Thymus (tissue), 11 donors: ENCODE measurements at regions not wholly inside any gene's neighbourhood (a gene's known extent, or its start where the extent isn't known, plus 50 kb on each side); places are given as distances from the start of the nearest gene placed in this dataset.

Experiments
- DNase-seq, 9 donors: peaks; one replicate each; pipeline ENCODE4 v3.0.0-alpha.2; 2013; ENCODE audit warnings: low spot score in 9 of 9, low read depth in 6 of 9, missing footprints in 1 of 9
- H3K27ac ChIP-seq, 2 donors: one replicate each; pipeline ENCODE4 v1.5.1; 2013; ENCODE audit warnings: control low read depth in 1 of 2, low read depth in 1 of 2, low read length in 1 of 2, mild to moderate bottlenecking in 1 of 2, moderate library complexity in 1 of 2
- H3K27me3 ChIP-seq, 2 donors: one replicate each; pipeline ENCODE4 v1.5.1; 2013; ENCODE audit warnings: low read length in 1 of 2; ENCODE audit not compliant: control insufficient read depth in 2 of 2, insufficient read depth in 1 of 2
- H3K36me3 ChIP-seq, 2 donors: one replicate each; pipeline ENCODE4 v1.5.1; 2013; ENCODE audit warnings: low read length in 1 of 2, mild to moderate bottlenecking in 1 of 2, moderate library complexity in 1 of 2; ENCODE audit not compliant: control insufficient read depth in 2 of 2, insufficient read depth in 2 of 2
- H3K4me1 ChIP-seq, 2 donors: one replicate each; pipeline ENCODE4 v1.5.1; 2013; ENCODE audit warnings: low read length in 2 of 2; ENCODE audit not compliant: control insufficient read depth in 2 of 2, insufficient read depth in 2 of 2
- H3K4me3 ChIP-seq, 2 donors: one replicate each; pipeline ENCODE4 v1.5.1; 2013; ENCODE audit warnings: low read length in 2 of 2, control low read depth in 1 of 2, mild to moderate bottlenecking in 1 of 2
- H3K9me3 ChIP-seq, 2 donors: one replicate each; pipeline ENCODE4 v1.5.1; 2013; ENCODE audit warnings: low read length in 1 of 2, mild to moderate bottlenecking in 1 of 2; ENCODE audit not compliant: control insufficient read depth in 2 of 2, insufficient read depth in 1 of 2
- WGBS: extraction: QIAGEN DNeasy Blood & Tissue Kit; methylation state at CpG from one replicate; pipeline ENCODE4 v1.1.7; 2013; 5-methylcytosine and 5-hydroxymethylcytosine counted together
- donor health status: healthy.

DNA sequence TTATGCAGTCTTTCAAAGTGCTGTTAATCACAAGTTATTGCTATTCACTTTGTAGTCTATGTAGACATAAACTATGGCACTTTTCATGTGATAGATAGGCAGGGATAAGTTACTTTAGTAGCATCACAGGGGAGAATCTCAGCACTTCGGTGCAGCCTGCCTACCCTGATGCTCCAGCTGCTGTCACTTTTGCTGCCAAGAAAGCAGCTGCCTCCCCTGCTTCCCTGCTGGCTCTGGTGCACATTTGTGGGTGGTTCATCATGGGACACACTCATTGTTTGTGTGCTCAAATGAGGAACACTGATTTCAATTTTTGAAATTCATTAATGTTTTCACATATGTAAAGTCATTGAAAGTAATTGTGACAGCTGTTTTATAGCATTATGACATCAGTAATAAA, 272.6 kb downstream of the S1PR1 start:
- no peaks in the 10 kb centered on the region for H3K27me3 ChIP-seq
- H3K27ac ChIP-seq, result no peak overlapping the region
- H3K36me3 ChIP-seq, result no peaks in the 10 kb centered on the region
- no peak for DNase-seq
- 93% methylated on average over 1 of the region's 1 CpG for WGBS
- H3K9me3 ChIP-seq, result no peaks in the 10 kb centered on the region
- no peak overlapping the region for H3K4me3 ChIP-seq
- no peaks in the 10 kb centered on the region for H3K4me1 ChIP-seq

DNA sequence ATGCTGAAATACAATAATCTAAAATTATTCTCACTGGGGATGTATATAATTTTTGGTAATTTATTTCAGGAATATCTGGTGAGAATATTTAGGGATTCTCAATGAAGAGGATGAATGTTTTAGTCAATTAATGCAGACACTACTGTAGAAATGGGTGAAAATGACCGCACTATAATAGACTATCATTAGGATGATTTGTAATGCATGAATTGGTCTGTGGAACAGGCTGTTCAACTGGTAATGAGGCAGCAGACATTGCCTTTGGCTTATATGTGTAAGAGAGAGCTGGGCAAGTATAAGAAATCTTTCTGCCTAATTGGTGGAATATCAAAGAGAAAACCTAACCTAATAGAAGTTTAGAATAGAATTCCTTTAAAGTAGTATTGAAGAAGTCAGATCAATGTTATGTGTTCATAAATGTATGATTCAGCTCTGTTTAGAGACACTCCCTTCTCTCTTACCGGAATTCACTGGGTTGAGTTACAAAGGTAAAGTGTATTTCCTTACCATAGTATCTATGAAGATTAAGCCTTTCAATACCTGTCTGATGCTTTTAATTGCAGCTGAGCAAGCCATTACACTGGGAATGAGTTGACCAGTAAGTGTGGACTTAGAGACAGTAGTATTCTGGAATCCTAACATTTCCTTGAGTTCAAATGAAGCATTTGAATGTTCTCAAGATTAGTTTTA, 274.5 kb downstream of the S1PR1 start:
- no peak overlapping the region for H3K27ac ChIP-seq

DNA sequence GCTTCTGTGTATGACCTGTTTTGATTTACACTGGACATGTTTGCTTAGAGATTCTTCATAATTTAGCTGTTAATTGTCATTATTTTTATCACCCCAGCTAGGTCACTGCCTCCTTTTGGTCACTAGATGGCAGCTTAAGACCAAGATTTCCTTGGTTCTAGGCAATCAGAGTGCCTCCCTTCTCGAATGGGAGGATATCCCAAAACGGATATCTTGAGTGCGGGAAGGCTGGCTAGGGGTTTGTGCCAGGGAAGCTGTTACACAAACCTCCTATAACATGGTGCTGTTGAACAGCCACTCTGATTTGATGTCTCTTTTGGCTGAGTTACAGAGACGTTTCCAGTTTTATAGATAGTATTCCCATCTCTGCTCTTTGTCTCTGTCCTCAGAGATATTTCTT, 283.5 kb downstream of the S1PR1 start:
- Histone ChIP-seq H3K27ac (no peak overlapping the region), H3K4me3 (no peak overlapping the region), H3K4me1 (peaks cover 4 to 6% of the 10 kb centered on the region in 2 donors), H3K36me3 (no peaks in the 10 kb centered on the region), H3K27me3 (no peaks in the 10 kb centered on the region), H3K9me3 (peaks cover 0 to 3% of the 10 kb centered on the region in 2 donors)
- peak in 7 of 9 donors; percentile 15 to 51 (median 25) for DNase-seq
- 17% methylated on average over 4 of the region's 4 CpGs for WGBS

More for the DNA sequence above, 274.5 kb downstream of the S1PR1 start:
- H3K4me1 ChIP-seq, result no peaks in the 10 kb centered on the region
- H3K36me3 ChIP-seq, result no peaks in the 10 kb centered on the region
- H3K9me3 ChIP-seq, result peaks cover 0 to 3% of the 10 kb centered on the region in 2 donors
- 97% methylated on average over 2 of the region's 2 CpGs for WGBS
- H3K27me3 ChIP-seq, result no peaks in the 10 kb centered on the region
- DNase-seq, result no peak
- H3K4me3 ChIP-seq, result no peak overlapping the region

DNA sequence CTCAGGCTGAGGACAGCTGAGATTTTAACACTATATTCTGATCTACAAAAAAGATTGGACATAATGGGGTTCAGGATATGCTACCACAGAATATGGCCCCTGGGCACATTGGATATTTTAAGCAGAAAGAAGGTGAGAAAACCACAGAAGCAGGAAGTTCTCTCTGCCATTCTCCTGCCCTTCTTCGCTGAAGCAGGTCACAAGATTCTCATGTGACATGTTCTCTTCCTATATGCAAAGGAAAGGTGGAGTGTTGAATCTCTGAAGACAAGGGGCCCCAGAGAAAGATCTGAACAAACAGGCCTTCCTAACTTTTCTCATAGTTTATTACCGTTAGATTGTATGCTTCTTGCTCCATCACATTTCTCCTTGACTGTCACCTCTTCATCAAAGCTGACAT, 285.7 kb downstream of the S1PR1 start:
- no peak overlapping the region for H3K4me3 ChIP-seq
- 63% methylated on average over 2 of the region's 2 CpGs for WGBS
- H3K27me3 ChIP-seq, result no peaks in the 10 kb centered on the region
- no peaks in the 10 kb centered on the region for H3K9me3 ChIP-seq
- H3K27ac ChIP-seq, result no peak overlapping the region
- DNase-seq, result peak in 5 of 9 donors; percentile 3 to 44 (median 9)
- H3K36me3 ChIP-seq, result no peaks in the 10 kb centered on the region
- peaks cover 4 to 6% of the 10 kb centered on the region in 2 donors for H3K4me1 ChIP-seq

DNA sequence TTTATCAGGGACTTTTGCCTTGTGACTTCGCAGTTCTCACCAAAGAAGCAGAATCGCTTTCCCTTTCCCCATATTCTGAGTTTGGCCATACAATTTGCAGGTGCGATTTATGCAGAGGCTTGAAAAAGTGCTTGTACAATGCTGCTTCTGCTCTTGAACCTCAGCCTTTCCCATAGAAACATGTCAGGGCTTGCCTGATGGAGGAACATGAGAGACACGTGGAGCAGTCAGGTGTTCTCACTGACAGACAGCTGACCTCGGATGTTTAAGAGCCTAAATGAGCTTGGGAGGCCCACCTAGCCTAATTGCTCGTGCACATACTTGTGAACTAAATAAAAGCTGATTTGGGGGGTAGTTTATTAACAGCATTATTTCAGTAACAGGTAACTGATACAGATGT, 290.0 kb downstream of the S1PR1 start:
- no peaks in the 10 kb centered on the region for H3K27me3 ChIP-seq
- H3K27ac ChIP-seq, result no peak overlapping the region
- DNase-seq, result no peak
- H3K4me1 ChIP-seq, result peaks cover 4 to 6% of the 10 kb centered on the region in 2 donors
- H3K9me3 ChIP-seq, result no peaks in the 10 kb centered on the region
- 72% methylated on average over 6 of the region's 6 CpGs for WGBS
- no peaks in the 10 kb centered on the region for H3K36me3 ChIP-seq
- no peak overlapping the region for H3K4me3 ChIP-seq

DNA sequence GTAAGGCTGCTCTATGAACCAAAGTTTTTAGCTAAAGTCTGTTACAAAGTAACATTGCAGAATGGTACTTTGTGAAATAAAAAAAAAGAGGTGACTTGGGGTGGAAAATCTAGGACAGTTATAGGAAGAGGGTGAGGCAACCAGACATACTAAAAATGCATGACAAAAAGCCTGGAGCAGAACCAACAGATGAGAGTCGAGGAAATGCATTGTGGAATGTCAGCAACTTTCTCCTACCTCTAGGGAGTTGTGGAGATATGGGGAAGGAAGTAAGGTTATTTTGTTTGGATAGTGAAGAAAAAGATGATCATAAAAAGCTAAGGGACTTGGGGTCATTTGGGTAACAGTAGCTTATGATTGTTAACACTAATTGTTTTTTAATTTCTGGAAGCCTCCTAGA, 295.6 kb downstream of the S1PR1 start:
- DNase-seq, result no peak
- H3K4me3 ChIP-seq, result no peak overlapping the region
- H3K27me3 ChIP-seq, result no peaks in the 10 kb centered on the region
- no peaks in the 10 kb centered on the region for H3K9me3 ChIP-seq
- WGBS, result 79% methylated on average over 1 of the region's 1 CpG
- no peaks in the 10 kb centered on the region for H3K36me3 ChIP-seq
- H3K27ac ChIP-seq, result no peak overlapping the region
- H3K4me1 ChIP-seq, result no peaks in the 10 kb centered on the region

DNA sequence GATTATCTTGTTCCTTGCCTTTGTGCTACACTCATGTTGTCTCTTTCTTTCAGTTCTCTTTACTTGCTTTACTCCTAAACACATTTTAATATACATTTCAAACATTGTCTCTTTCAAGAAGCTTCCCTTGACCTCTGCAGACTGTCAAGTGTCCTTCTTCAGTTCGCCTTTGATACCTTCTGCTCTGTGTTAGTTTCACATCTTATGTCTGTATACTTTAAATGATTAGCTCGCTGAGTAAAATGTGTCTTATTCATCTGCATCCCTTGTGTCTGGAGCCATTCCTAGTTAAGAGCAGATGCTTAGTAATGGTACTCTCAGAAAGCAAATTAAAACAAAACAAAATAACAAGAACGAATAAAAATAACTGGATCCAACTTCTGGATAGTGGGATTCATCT, 303.3 kb downstream of the S1PR1 start:
- WGBS, result 94% methylated on average over 3 of the region's 3 CpGs
- Histone ChIP-seq H3K4me3 (no peak overlapping the region), H3K9me3 (no peaks in the 10 kb centered on the region), H3K4me1 (no peaks in the 10 kb centered on the region), H3K27ac (no peak overlapping the region), H3K36me3 (no peaks in the 10 kb centered on the region), H3K27me3 (no peaks in the 10 kb centered on the region)
- DNase-seq, result no peak

DNA sequence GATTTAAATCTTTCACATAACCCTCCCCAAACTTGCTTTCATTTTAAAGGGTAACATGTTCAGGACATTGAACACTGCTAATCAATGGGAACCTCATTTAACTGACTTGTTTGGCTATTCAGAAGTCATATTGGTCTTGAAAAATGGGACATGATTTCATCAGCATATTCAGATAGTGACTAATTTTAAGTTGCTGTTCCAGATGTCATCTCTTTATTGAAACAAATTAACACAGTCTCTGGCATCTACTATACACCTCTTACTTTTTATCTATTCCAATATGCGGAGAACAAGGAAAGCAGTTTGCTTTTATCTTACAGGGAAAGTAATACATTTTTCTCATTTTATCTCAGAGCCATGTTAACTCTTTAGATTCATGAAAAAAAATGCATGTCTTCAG, 310.1 kb downstream of the S1PR1 start:
- H3K4me3 ChIP-seq, result no peak overlapping the region
- H3K27ac ChIP-seq, result no peak overlapping the region
- H3K9me3 ChIP-seq, result no peaks in the 10 kb centered on the region
- H3K27me3 ChIP-seq, result no peaks in the 10 kb centered on the region
- no peaks in the 10 kb centered on the region for H3K4me1 ChIP-seq
- no peak for DNase-seq
- H3K36me3 ChIP-seq, result no peaks in the 10 kb centered on the region
- WGBS, result 1% methylated on average over 1 of the region's 1 CpG

DNA sequence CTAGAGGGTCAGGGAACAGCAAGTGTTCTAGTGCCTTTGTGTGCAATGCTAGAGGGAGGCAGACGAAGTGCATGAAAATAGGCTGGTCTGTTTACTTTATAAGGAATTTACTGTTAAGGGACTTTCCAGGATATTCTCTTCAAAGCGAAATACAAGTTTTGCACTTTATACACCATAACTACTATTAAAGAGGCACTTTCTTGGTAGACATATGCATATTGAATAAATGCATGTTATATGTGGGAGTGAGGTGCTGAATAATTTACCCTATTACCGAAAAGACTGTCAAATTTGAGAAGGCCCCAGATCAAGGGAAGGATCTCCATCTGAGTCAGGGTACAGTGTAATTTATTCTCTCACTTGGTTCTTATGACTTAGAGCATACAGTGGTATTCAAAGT, 310.5 kb downstream of the S1PR1 start:
- Histone ChIP-seq H3K36me3 (no peaks in the 10 kb centered on the region), H3K27ac (no peak overlapping the region), H3K9me3 (no peaks in the 10 kb centered on the region), H3K4me3 (no peak overlapping the region), H3K27me3 (no peaks in the 10 kb centered on the region), H3K4me1 (no peaks in the 10 kb centered on the region)
- DNase-seq, result no peak
- WGBS, result 80% methylated on average over 3 of the region's 3 CpGs
